PC-9 (cell line): ENCODE measurements at regions not wholly inside any gene's neighbourhood (a gene's known extent, or its start where the extent isn't known, plus 50 kb on each side); places are given as distances from the start of the nearest gene placed in this dataset.

Experiments
- BruUV-seq: library from RNA; stranded (reverse); fragments of 400-500 nt; replicated peaks from 2 replicates; lab custom pipeline; 2021; lab: Mats Ljungman, UMichigan
- CTCF ChIA-PET: fragments of 300-600 bp; sonication (Branson Sonifier 250); formaldehyde crosslinking; loops from one replicate; lab custom pipeline; 2022; ENCODE audit warnings: antibody characterized with exemption; lab: Charles Lee
- POLR2A ChIA-PET: fragments of 300-600 bp; sonication (Branson Sonifier 250); formaldehyde crosslinking; loops from one replicate; lab custom pipeline; 2022; ENCODE audit warnings: antibody characterized with exemption; ENCODE audit not compliant: unreplicated experiment; lab: Charles Lee
- DNase-seq, 2 experiments: peaks; one replicate each; pipeline versions ENCODE4 v3.0.0 to v3.0.0-alpha.2; 2015 to 2022; ENCODE audit warnings: mixed read lengths in 1 of 2
- H2AFZ ChIP-seq: fragments of 200-600 bp; sonication (generic); 2 replicates; pipeline ENCODE4 v1.8.1; 2017; ENCODE audit warnings: antibody characterized with exemption
- H3F3A ChIP-seq: fragments of 200-600 bp; sonication (generic); 2 replicates; pipeline ENCODE4 v1.8.1; 2017; ENCODE audit warnings: antibody characterized with exemption, mild to moderate bottlenecking, low read depth; ENCODE audit not compliant: insufficient read depth
- H3K27ac ChIP-seq: fragments of 200-600 bp; sonication (generic); 2 replicates; pipeline ENCODE4 v1.6.1; 2016; ENCODE audit warnings: mixed run types
- H3K27me3 ChIP-seq: fragments of 200-600 bp; sonication (generic); 2 replicates; pipeline ENCODE4 v1.6.1; 2016; ENCODE audit warnings: low read depth, mixed run types; ENCODE audit not compliant: insufficient read depth
- H3K36me3 ChIP-seq: fragments of 200-600 bp; sonication (generic); 2 replicates; pipeline ENCODE4 v1.6.1; 2016; ENCODE audit warnings: low read depth, mixed run types
- H3K4me1 ChIP-seq: fragments of 200-600 bp; sonication (generic); replicated peaks from 2 replicates; pipeline ENCODE4 v1.6.1; 2016; ENCODE audit warnings: mixed run types; ENCODE audit not compliant: insufficient read depth
- H3K4me2 ChIP-seq: fragments of 200-600 bp; sonication (generic); 2 replicates; pipeline ENCODE4 v1.6.1; 2017; ENCODE audit warnings: mixed run types
- H3K4me3 ChIP-seq: fragments of 200-600 bp; sonication (generic); 2 replicates; pipeline ENCODE4 v1.6.1; 2016; ENCODE audit warnings: mixed run types
- H3K79me2 ChIP-seq: fragments of 200-600 bp; sonication (generic); 2 replicates; pipeline ENCODE4 v1.6.1; 2017; ENCODE audit warnings: low read depth, mixed run types
- H3K9me2 ChIP-seq: fragments of 200-600 bp; sonication (generic); 2 replicates; pipeline ENCODE4 v1.8.1; 2017; ENCODE audit warnings: mild to moderate bottlenecking; ENCODE audit not compliant: insufficient read depth
- H3K9me3 ChIP-seq: fragments of 200-600 bp; sonication (generic); 2 replicates; pipeline ENCODE4 v1.8.1; 2016; ENCODE audit warnings: low read depth; ENCODE audit not compliant: insufficient read depth
- H4K20me1 ChIP-seq: fragments of 200-600 bp; sonication (generic); 2 replicates; pipeline ENCODE4 v1.8.1; 2017; ENCODE audit not compliant: insufficient read depth
- CTCF ChIP-seq: fragments of 200-600 bp; sonication (generic); conservative IDR thresholded peaks from 2 replicates; pipeline ENCODE4 v1.6.1; 2017; ENCODE audit warnings: mixed run types, antibody characterized with exemption, mild to moderate bottlenecking, moderate library complexity
- EZH2 ChIP-seq: fragments of 200-600 bp; sonication (generic); IDR thresholded peaks from 2 replicates; pipeline ENCODE4 v1.8.0; 2017; ENCODE audit warnings: antibody characterized with exemption, low read depth
- intact Hi-C: fragments of 100-400 bp; cut with micrococcal nuclease; formaldehyde crosslinking; loops from one replicate; pipeline ENCODE4 v1.10.0; 2022; ENCODE audit not compliant: unreplicated experiment

GRCh38 chr10:105864854-105865253 lies 1223.8 kb downstream of the SORCS3 start:
- no peaks in the 10 kb centered on the region for H3K9me3 ChIP-seq
- H3K27ac ChIP-seq, result no peak overlapping the region
- no peaks in the 10 kb centered on the region for H3K4me1 ChIP-seq
- no peak for DNase-seq
- TF ChIP-seq CTCF, result no peak
- BruUV-seq, result no TSS peak
- intact Hi-C loops, result no loop called here
- H2AFZ ChIP-seq, result no peak overlapping the region
- ChIA-PET POLR2A (no interaction called here), CTCF (no interaction called here)
- H3K4me3 ChIP-seq, result no peak overlapping the region
- H4K20me1 ChIP-seq, result no peaks in the 10 kb centered on the region
- no peaks in the 10 kb centered on the region for H3K79me2 ChIP-seq
- H3K9me2 ChIP-seq, result no peaks in the 10 kb centered on the region
- no peaks in the 10 kb centered on the region for H3K27me3 ChIP-seq
- no peak overlapping the region for H3K4me2 ChIP-seq
- H3K36me3 ChIP-seq, result no peaks in the 10 kb centered on the region
- no peaks in the 10 kb centered on the region for H3F3A ChIP-seq

- Histone ChIP-seq H2AFZ (no peak overlapping the region), H3F3A (no peaks in the 10 kb centered on the region), H3K36me3 (no peaks in the 10 kb centered on the region), H3K27ac (no peak overlapping the region), H3K79me2 (no peaks in the 10 kb centered on the region), H3K9me3 (no peaks in the 10 kb centered on the region), H4K20me1 (no peaks in the 10 kb centered on the region), H3K9me2 (no peaks in the 10 kb centered on the region), H3K4me1 (no peaks in the 10 kb centered on the region), H3K4me3 (no peak overlapping the region), H3K27me3 (no peaks in the 10 kb centered on the region), H3K4me2 (no peak overlapping the region)
- BruUV-seq, result no TSS peak
- no peak for DNase-seq
- ChIA-PET POLR2A (no interaction called here), CTCF (no interaction called here)
- TF ChIP-seq EZH2, result no peak
- no peak for TF ChIP-seq CTCF
- intact Hi-C loops, result no loop called here
These were observed 1216.5 kb downstream of the SORCS3 start for GRCh38 chr10:105857268-105858264.

GRCh38 chr10:105855791-105856190 lies 1214.7 kb downstream of the SORCS3 start:
- no peak for DNase-seq
- Histone ChIP-seq H4K20me1 (no peaks in the 10 kb centered on the region), H3K4me3 (no peak overlapping the region), H2AFZ (no peak overlapping the region), H3K4me1 (no peaks in the 10 kb centered on the region), H3K9me3 (no peaks in the 10 kb centered on the region), H3K4me2 (no peak overlapping the region), H3F3A (no peaks in the 10 kb centered on the region), H3K9me2 (no peaks in the 10 kb centered on the region), H3K36me3 (no peaks in the 10 kb centered on the region), H3K27ac (no peak overlapping the region), H3K27me3 (no peaks in the 10 kb centered on the region), H3K79me2 (no peaks in the 10 kb centered on the region)
- no TSS peak for BruUV-seq
- CTCF ChIA-PET, result no interaction called here
- intact Hi-C loops, result no loop called here
- POLR2A ChIA-PET, result no interaction called here
- TF ChIP-seq CTCF (no peak), EZH2 (no peak)
